ENCODE measurements at regions not wholly inside any gene's neighbourhood (a gene's known extent, or its start where the extent isn't known, plus 50 kb on each side); places are given as distances from the start of the nearest gene placed in this dataset.

GRCh38 chr20:39837561-39837960 is 851.5 kb downstream of the MAFB start:
- TF ChIP-seq, protein P1, sequence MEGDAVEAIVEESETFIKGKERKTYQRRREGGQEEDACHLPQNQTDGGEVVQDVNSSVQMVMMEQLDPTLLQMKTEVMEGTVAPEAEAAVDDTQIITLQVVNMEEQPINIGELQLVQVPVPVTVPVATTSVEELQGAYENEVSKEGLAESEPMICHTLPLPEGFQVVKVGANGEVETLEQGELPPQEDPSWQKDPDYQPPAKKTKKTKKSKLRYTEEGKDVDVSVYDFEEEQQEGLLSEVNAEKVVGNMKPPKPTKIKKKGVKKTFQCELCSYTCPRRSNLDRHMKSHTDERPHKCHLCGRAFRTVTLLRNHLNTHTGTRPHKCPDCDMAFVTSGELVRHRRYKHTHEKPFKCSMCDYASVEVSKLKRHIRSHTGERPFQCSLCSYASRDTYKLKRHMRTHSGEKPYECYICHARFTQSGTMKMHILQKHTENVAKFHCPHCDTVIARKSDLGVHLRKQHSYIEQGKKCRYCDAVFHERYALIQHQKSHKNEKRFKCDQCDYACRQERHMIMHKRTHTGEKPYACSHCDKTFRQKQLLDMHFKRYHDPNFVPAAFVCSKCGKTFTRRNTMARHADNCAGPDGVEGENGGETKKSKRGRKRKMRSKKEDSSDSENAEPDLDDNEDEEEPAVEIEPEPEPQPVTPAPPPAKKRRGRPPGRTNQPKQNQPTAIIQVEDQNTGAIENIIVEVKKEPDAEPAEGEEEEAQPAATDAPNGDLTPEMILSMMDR (conservative IDR thresholded peaks at IDR 0.05; ENCODE audit: low read length) = no peak
- no peak for TF ChIP-seq EZH2phosphoT487 (IDR thresholded peaks at IDR 0.05; ENCODE audit: borderline replicate concordance)
